K562 (cell line): ENCODE measurements at regions not wholly inside any gene's neighbourhood (a gene's known extent, or its start where the extent isn't known, plus 50 kb on each side); places are given as distances from the start of the nearest gene placed in this dataset.

Experiments used
- ATAC-seq: fragments of 200-7000 bp; cut with Tn5 transposase; 3 replicates; pipeline ENCODE4 v1.9.1; 2020; ENCODE audit warnings: moderate library complexity
- BruUV-seq: library from RNA; stranded (reverse); fragments of 400-500 nt; replicated peaks from 2 replicates; lab custom pipeline; 2021; lab: Mats Ljungman, UMichigan
- CTCF ChIA-PET: fragments of 300-600 bp; formaldehyde crosslinking; extraction: SDS; loops from one replicate; lab custom pipeline; 2021; ENCODE audit warnings: low intra/inter-chr PET ratio; lab: Yijun Ruan, JAX
- POLR2A ChIA-PET: fragments of 300-600, 350-650 bp; sonication (Branson Sonifier 250); formaldehyde crosslinking; extraction: SDS; loops from one replicate; lab custom pipeline; 2021; ENCODE audit warnings: antibody characterized with exemption, inconsistent platforms; lab: Yijun Ruan, JAX
- DNase-seq, 4 experiments: peaks; one replicate each; pipeline versions ENCODE4 v3.0.0 to v3.0.0-alpha.2; 2011 to 2018; ENCODE audit warnings: low spot score in 3 of 4, mixed read lengths in 3 of 4; ENCODE audit errors: extremely low read depth in 1 of 4
- FAIRE-seq: peaks from 2 replicates; lab custom pipeline; 2011; peaks lifted over from hg19 to GRCh38; lab: Jason Lieb, UNC
- H2AFZ ChIP-seq: 2 replicates; pipeline ENCODE4 v1.6.0; 2011; ENCODE audit warnings: low read depth, low read length, control low read depth, inconsistent platforms
- H3K27ac ChIP-seq: fragments of 200-600 bp; 3 replicates; pipeline ENCODE4 v1.8.0; 2011; ENCODE audit warnings: low read depth, mild to moderate bottlenecking, control low read depth, inconsistent platforms, low read length, moderate library complexity, mixed read lengths; ENCODE audit errors: extremely low read depth
- H3K27me3 ChIP-seq, 2 experiments: fragments of 300-600 bp in 1 of 2; 2 replicates in 1 of 2; 3 replicates in 1 of 2; pipeline versions ENCODE4 v1.6.0 to v1.8.0; 2011; ENCODE audit warnings: inconsistent platforms in 2 of 2, low read length in 2 of 2, mild to moderate bottlenecking in 1 of 2, mixed read lengths in 1 of 2, moderate library complexity in 1 of 2; ENCODE audit not compliant: control insufficient read depth in 2 of 2, insufficient read depth in 2 of 2
- H3K36me3 ChIP-seq: fragments of 300-600 bp; 3 replicates; pipeline ENCODE4 v1.8.0; 2011; ENCODE audit warnings: mild to moderate bottlenecking, low read length, inconsistent platforms; ENCODE audit not compliant: control insufficient read depth, insufficient read depth
- H3K4me1 ChIP-seq, 2 experiments: fragments of 200-600 bp in 1 of 2; replicated peaks in 1 of 2; 2 replicates in 1 of 2; 3 replicates in 1 of 2; pipeline versions ENCODE4 v1.5.1 to v1.8.0; 2011; ENCODE audit warnings: inconsistent platforms in 2 of 2, low read length in 2 of 2, mild to moderate bottlenecking in 1 of 2, mixed read lengths in 1 of 2, moderate library complexity in 1 of 2; ENCODE audit not compliant: control insufficient read depth in 2 of 2, insufficient read depth in 2 of 2
- H3K4me2 ChIP-seq: 2 replicates; pipeline ENCODE4 v1.6.1; 2011; ENCODE audit warnings: low read length, control low read depth, inconsistent platforms, mixed read lengths; ENCODE audit not compliant: insufficient read depth
- H3K4me3 ChIP-seq: fragments of 200-600 bp; sonication (generic), shearing (Covaris generic); 2 replicates; pipeline ENCODE4 v1.5.1; 2016; ENCODE audit warnings: control low read depth, inconsistent platforms
- H3K79me2 ChIP-seq: fragments of 200-600 bp; 3 replicates; pipeline ENCODE4 v1.8.0; 2011; ENCODE audit warnings: low read length, inconsistent platforms; ENCODE audit not compliant: control insufficient read depth, insufficient read depth
- H3K9ac ChIP-seq, 2 experiments: 2 replicates each; pipeline versions ENCODE4 v1.6.0 to v1.6.1; 2011; ENCODE audit warnings: low read depth in 2 of 2, low read length in 2 of 2, control low read depth in 1 of 2, inconsistent platforms in 1 of 2, mild to moderate bottlenecking in 1 of 2, mixed read lengths in 1 of 2; ENCODE audit not compliant: insufficient read depth in 1 of 2
- H3K9me1 ChIP-seq: one replicate; pipeline ENCODE4 v1.6.0; 2011; ENCODE audit warnings: inconsistent platforms, mild to moderate bottlenecking, low read length, moderate library complexity; ENCODE audit not compliant: control insufficient read depth, insufficient read depth
- H3K9me3 ChIP-seq: replicated peaks from 2 replicates; pipeline ENCODE4 v1.5.1; 2011; ENCODE audit warnings: low read depth, low read length, inconsistent platforms; ENCODE audit not compliant: control insufficient read depth, insufficient read depth
- H4K20me1 ChIP-seq: replicated peaks from 2 replicates; pipeline ENCODE4 v1.6.1; 2011; ENCODE audit warnings: low read length, inconsistent platforms, mixed read lengths; ENCODE audit not compliant: control insufficient read depth, insufficient read depth
- PURB ChIP-seq: sonication (generic); formaldehyde crosslinking; IDR thresholded peaks from 2 replicates; pipeline ENCODE4 v1.9.0; 2021; ENCODE audit warnings: low read depth, mild to moderate bottlenecking, missing genetic modification reagents
- RAD21 ChIP-seq, 2 experiments: fragments of 250-450 bp in 1 of 2; fragments of 450-650 bp in 1 of 2; sonication (Bioruptor Pico) in 1 of 2; formaldehyde crosslinking in 1 of 2; IDR thresholded peaks in 1 of 2; conservative IDR thresholded peaks in 1 of 2; 2 replicates each; pipeline versions ENCODE4 v1.4.0 to v1.8.0; 2020 to 2022; ENCODE audit warnings: mild to moderate bottlenecking in 2 of 2, moderate library complexity in 1 of 2
- RUNX1 ChIP-seq: sonication (generic); IDR thresholded peaks from 2 replicates; pipeline ENCODE4 v1.6.1; 2016; ENCODE audit warnings: antibody characterized with exemption, low read depth
- SMC3 ChIP-seq: conservative IDR thresholded peaks from 2 replicates; pipeline ENCODE4 v1.6.1; 2011; ENCODE audit warnings: low read depth, low read length, improper control_type of control experiment; ENCODE audit not compliant: insufficient read depth
- ZFPM2 ChIP-seq: fragments of 250-450 bp; sonication (Bioruptor Pico); IDR thresholded peaks from 2 replicates; pipeline ENCODE4 v1.5.1; 2022; ENCODE audit warnings: mild to moderate bottlenecking
- ZNF384 ChIP-seq: IDR thresholded peaks from 2 replicates; pipeline ENCODE4 v1.6.1; 2012; ENCODE audit warnings: low read depth, low read length, improper control_type of control experiment
- WGBS: fragments of 100-300 bp; shearing (Covaris generic); methylation state at CpG from one replicate; pipeline ENCODE4 v1.1.6; 2016; ENCODE audit warnings: low coverage, mixed read lengths; ENCODE audit not compliant: insufficient coverage; ENCODE audit errors: missing lambda C conversion rate; 5-methylcytosine and 5-hydroxymethylcytosine counted together
- in situ Hi-C: fragments of 300-500 bp; cut with MboI; formaldehyde crosslinking; loops from 4 replicates; pipeline ENCODE4 v1.15.0; 2018; ENCODE audit warnings: inconsistent platforms, mixed read lengths
- intact Hi-C: fragments of 100-400 bp; cut with micrococcal nuclease; formaldehyde crosslinking; loops from 2 replicates; pipeline ENCODE4 v1.14.2; 2022
- TF ChIP-seq, protein P1 (sequence below), 3 experiments: IDR thresholded peaks in 2 of 3; conservative IDR thresholded peaks in 1 of 3; 2 replicates each; pipeline ENCODE4 v1.5.1; 2011 to 2012; ENCODE audit warnings: low read length in 3 of 3, mild to moderate bottlenecking in 3 of 3, control low read depth in 2 of 3, improper control_type of control experiment in 1 of 3, inconsistent platforms in 1 of 3, low read depth in 1 of 3, mixed read lengths in 1 of 3, moderate library complexity in 1 of 3; ENCODE audit not compliant: insufficient read depth in 2 of 3

DNA sequence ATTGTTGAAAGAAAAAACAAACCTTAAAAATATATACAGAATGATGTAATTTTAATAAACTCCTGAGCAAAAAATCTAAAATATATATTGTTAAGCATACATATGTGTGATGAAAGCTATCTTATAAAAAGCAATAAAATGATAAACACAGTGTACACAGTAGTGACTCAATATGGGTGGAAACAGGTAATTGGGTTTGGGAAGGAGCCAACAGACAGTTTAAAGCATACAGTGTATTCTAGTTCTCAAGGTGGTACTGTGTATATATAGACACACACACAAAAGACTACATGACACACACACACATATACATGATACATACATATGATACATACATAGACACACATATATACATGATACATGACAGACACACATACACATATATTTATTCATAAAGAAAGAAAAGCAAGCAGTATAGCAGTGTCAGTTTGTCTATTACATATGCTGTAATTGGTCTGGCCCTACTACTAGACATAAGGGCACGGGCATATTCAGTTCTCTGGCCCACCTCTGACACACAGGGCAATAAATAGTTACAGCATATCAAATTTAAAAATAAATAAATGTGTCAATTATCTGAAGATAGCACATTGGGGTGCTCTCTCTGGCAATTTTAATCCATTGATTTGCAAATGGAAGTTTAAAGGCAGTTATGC lies 330.2 kb downstream of the S1PR1 start (continued):
- no peak for TF ChIP-seq RUNX1
- TF ChIP-seq, all 486 proteins: peak for 0

- Histone ChIP-seq H3K4me1 (no peaks in the 10 kb centered on the region), H3K36me3 (no peaks in the 10 kb centered on the region), H4K20me1 (no peaks in the 10 kb centered on the region), H3K9me1 (no peaks in the 10 kb centered on the region), H3K4me2 (no peak overlapping the region), H3K9me3 (no peaks in the 10 kb centered on the region; the same call in 1 of the 2 replicates), H3K79me2 (no peaks in the 10 kb centered on the region), H3K27me3 (no peaks in the 10 kb centered on the region), H2AFZ (no peak overlapping the region), H3K9ac (no peak overlapping the region), H3K27ac (no peak overlapping the region), H3K4me3 (no peak overlapping the region)
- ChIA-PET POLR2A (no interaction called here), CTCF (no interaction called here)
- FAIRE-seq (peak; percentile 49), ATAC-seq (peak; percentile 71; the same call in 2 of the 3 replicates), DNase-seq (peak; percentile 16 to 29 (median 21))
- in situ Hi-C loops = no loop called here
- TF ChIP-seq ZFPM2 (no peak), RAD21 (CRISPR knock-in tag; conservative IDR thresholded peaks at IDR 0.05 in 1 of 2, IDR thresholded peaks at IDR 0.05 in 1 of 2) (peak in 1 of 2 experiments; percentile 36; a peak in 2 of 4 replicates), ZNF384 (peak; percentile 81), PURB (CRISPR knock-in tag) (no peak), SMC3 (peak; percentile 30; the same call in 1 of the 2 replicates)
- TF ChIP-seq, protein P1, sequence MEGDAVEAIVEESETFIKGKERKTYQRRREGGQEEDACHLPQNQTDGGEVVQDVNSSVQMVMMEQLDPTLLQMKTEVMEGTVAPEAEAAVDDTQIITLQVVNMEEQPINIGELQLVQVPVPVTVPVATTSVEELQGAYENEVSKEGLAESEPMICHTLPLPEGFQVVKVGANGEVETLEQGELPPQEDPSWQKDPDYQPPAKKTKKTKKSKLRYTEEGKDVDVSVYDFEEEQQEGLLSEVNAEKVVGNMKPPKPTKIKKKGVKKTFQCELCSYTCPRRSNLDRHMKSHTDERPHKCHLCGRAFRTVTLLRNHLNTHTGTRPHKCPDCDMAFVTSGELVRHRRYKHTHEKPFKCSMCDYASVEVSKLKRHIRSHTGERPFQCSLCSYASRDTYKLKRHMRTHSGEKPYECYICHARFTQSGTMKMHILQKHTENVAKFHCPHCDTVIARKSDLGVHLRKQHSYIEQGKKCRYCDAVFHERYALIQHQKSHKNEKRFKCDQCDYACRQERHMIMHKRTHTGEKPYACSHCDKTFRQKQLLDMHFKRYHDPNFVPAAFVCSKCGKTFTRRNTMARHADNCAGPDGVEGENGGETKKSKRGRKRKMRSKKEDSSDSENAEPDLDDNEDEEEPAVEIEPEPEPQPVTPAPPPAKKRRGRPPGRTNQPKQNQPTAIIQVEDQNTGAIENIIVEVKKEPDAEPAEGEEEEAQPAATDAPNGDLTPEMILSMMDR (IDR thresholded peaks at IDR 0.05 in 2 of 3, conservative IDR thresholded peaks at IDR 0.05 in 1 of 3; ENCODE audit: insufficient read depth in 2 of 3, low read depth in 1 of 3, low read length in 3 of 3) = peak; percentile 37 to 75 (median 58)
- BruUV-seq = no TSS peak
- whole genome bisulfite sequencing = 6% methylated on average over 4 of the region's 4 CpGs
- intact Hi-C loops = no loop called here
These were observed 330.9 kb downstream of the S1PR1 start for GRCh38 chr1:101567582-101568189.
